GM12801 (cell line): ENCODE measurements at regions not wholly inside any gene's neighbourhood (a gene's known extent, or its start where the extent isn't known, plus 50 kb on each side); places are given as distances from the start of the nearest gene placed in this dataset.

ENCODE experiments used
- CTCF ChIP-seq: IDR thresholded peaks from one replicate; pipeline ENCODE4 v1.5.1; 2011; ENCODE audit warnings: control low read depth; ENCODE audit not compliant: insufficient read length; ENCODE audit errors: extremely low read depth

GRCh38 chr2:59342166-59342565 lies 1101.0 kb upstream of the FANCL start:
- no peak for TF ChIP-seq CTCF

GRCh38 chr2:59339837-59340207 lies 1098.7 kb upstream of the FANCL start:
- TF ChIP-seq CTCF = no peak

- no peak for TF ChIP-seq CTCF
Observed at GRCh38 chr2:59339121-59339836, 1098.2 kb upstream of the FANCL start.

GRCh38 chr2:59333007-59333406 lies 1091.9 kb upstream of the FANCL start:
- TF ChIP-seq CTCF = no peak

- TF ChIP-seq CTCF = no peak
Observed at GRCh38 chr2:59322870-59323269, 1081.7 kb upstream of the FANCL start.

GRCh38 chr2:59322005-59322404 lies 1080.9 kb upstream of the FANCL start:
- TF ChIP-seq CTCF = no peak

GRCh38 chr2:59314031-59314766 lies 1073.1 kb upstream of the FANCL start:
- no peak for TF ChIP-seq CTCF
